ENCODE measurements at regions not wholly inside any gene's neighbourhood (a gene's known extent, or its start where the extent isn't known, plus 50 kb on each side); places are given as distances from the start of the nearest gene placed in this dataset.

DNA sequence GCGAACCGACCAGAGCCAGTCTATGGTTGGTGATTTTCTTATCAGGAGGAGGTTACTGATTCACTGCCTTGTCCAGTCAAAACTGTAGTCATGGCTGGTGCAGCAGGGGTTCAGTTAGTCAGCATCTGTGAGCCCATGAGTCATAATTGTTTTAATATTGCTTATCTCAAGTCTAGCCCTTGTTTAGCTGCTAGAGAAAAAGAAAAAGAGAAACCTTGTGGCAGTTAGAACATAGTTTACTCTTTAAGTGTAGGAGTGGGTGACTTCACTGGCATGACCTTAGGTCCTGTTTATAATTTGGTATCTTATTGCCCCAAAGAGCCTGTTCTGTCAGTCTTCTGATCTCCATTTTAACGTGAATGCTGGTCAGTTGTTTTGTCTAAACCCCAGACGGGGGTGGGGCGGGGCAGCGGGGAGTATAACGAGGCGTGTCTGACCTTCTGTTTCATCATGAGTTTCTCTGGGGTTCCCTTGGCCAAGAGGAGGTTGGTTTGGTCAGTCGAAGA is 76.9 kb upstream of the NFIL3 start (continued):
- TF ChIP-seq CEBPB (IDR thresholded peaks at IDR 0.05; ENCODE audit: low read depth): 0 out of 2 replicates have a peak, but pooled peaks have one; percentile 25
- TF ChIP-seq, protein P1, sequence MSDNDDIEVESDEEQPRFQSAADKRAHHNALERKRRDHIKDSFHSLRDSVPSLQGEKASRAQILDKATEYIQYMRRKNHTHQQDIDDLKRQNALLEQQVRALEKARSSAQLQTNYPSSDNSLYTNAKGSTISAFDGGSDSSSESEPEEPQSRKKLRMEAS (IDR thresholded peaks at IDR 0.05): no peak
- no peak for TF ChIP-seq EZH2 (IDR thresholded peaks at IDR 0.05)
- TF ChIP-seq TCF7L2 (IDR thresholded peaks at IDR 0.05; ENCODE audit: borderline replicate concordance, extremely low read depth, insufficient read depth, insufficient read length): no peak
- TF ChIP-seq SP1 (IDR thresholded peaks at IDR 0.05; ENCODE audit: low read depth): no peak; the same call in 1 of the 2 replicates
- TF ChIP-seq ZFX (IDR thresholded peaks at IDR 0.05): no peak
- no peak for TF ChIP-seq RAD21 (IDR thresholded peaks at IDR 0.05; ENCODE audit: low read depth)
- TF ChIP-seq, protein P2, sequence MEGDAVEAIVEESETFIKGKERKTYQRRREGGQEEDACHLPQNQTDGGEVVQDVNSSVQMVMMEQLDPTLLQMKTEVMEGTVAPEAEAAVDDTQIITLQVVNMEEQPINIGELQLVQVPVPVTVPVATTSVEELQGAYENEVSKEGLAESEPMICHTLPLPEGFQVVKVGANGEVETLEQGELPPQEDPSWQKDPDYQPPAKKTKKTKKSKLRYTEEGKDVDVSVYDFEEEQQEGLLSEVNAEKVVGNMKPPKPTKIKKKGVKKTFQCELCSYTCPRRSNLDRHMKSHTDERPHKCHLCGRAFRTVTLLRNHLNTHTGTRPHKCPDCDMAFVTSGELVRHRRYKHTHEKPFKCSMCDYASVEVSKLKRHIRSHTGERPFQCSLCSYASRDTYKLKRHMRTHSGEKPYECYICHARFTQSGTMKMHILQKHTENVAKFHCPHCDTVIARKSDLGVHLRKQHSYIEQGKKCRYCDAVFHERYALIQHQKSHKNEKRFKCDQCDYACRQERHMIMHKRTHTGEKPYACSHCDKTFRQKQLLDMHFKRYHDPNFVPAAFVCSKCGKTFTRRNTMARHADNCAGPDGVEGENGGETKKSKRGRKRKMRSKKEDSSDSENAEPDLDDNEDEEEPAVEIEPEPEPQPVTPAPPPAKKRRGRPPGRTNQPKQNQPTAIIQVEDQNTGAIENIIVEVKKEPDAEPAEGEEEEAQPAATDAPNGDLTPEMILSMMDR (IDR thresholded peaks at IDR 0.05 in 2 of 3, conservative IDR thresholded peaks at IDR 0.05 in 1 of 3; ENCODE audit: borderline replicate concordance in 1 of 3, insufficient read depth in 1 of 3, low read depth in 2 of 3, low read length in 2 of 3): no peak
- no peak for TF ChIP-seq ZNF274 (IDR thresholded peaks at IDR 0.05; ENCODE audit: low read depth, low read length)
- TF ChIP-seq JUND (IDR thresholded peaks at IDR 0.05): peak; percentile 33; the same call in 1 of the 2 replicates

DNA sequence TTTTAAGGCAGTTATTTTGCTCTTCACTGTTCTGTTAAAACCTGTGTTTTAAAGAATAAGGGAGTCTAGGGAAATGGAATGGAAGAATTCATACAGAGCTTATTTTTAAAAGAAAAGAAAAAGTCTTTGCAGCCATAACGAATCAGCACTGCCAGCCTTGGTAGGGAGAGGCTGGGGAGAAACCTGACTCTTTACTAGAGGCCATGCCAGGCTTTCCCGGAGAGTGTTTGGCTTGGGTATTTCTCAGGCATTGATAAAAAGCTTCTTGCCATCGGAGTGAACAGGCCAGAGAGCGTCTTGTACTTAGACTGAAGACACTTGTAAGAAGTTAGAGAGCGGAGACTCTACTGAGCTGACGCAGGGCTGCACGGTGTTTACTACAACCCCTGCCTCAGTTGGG is 72.7 kb upstream of the NFIL3 start:
- H3K79me2 ChIP-seq (ENCODE audit: insufficient read depth, low read length): no peaks in the 10 kb centered on the region
- no peaks in the 10 kb centered on the region for H3K9me3 ChIP-seq (ENCODE audit: control insufficient read depth in 1 of 2, insufficient read depth in 1 of 2, low read depth in 1 of 2, low read length in 2 of 2)
- ChIA-PET RAD21 (ENCODE audit: low non-redundant PET in 1 of 2, low total read pairs in 2 of 2, uncharacterized antibody in 2 of 2, unreplicated experiment in 2 of 2) (no interaction called here), POLR2A (no interaction called here), CTCF (no interaction called here)
- ATAC-seq (no peak), DNase-seq (ENCODE audit: low read depth, low spot score) (no peak)
- intact Hi-C loops (cut with micrococcal nuclease): no loop called here
- no peak overlapping the region for H3K27ac ChIP-seq (ENCODE audit: low read depth, low read length)
- peaks cover 2 to 11% of the 10 kb centered on the region in 2 experiments; a peak in 3 of 4 replicates for H3K4me1 ChIP-seq (ENCODE audit: control insufficient read depth in 1 of 2, insufficient read depth in 2 of 2, low read length in 2 of 2)
- no peaks in the 10 kb centered on the region for H3K36me3 ChIP-seq (ENCODE audit: control insufficient read depth in 1 of 2, insufficient read depth in 2 of 2, low read length in 2 of 2)
- H3K9ac ChIP-seq (ENCODE audit: low read length): no peak overlapping the region
- H3K9me2 ChIP-seq (ENCODE audit: insufficient read depth): no peaks in the 10 kb centered on the region
- H3K27me3 ChIP-seq (ENCODE audit: insufficient read depth, low read length): no peaks in the 10 kb centered on the region
- no TSS peak for BruUV-seq (replicated peaks)
- H3K4me3 ChIP-seq (replicated peaks in 1 of 2; ENCODE audit: low read depth in 1 of 2, low read length in 2 of 2): no peak overlapping the region
- H4K20me1 ChIP-seq (ENCODE audit: insufficient read depth): no peaks in the 10 kb centered on the region
- no peak overlapping the region for H2AFZ ChIP-seq (ENCODE audit: low read depth, low read length, poor library complexity, severe bottlenecking)
- TF ChIP-seq TCF7L2 (IDR thresholded peaks at IDR 0.05; ENCODE audit: borderline replicate concordance, extremely low read depth, insufficient read depth, insufficient read length): no peak
- TF ChIP-seq, protein P3, sequence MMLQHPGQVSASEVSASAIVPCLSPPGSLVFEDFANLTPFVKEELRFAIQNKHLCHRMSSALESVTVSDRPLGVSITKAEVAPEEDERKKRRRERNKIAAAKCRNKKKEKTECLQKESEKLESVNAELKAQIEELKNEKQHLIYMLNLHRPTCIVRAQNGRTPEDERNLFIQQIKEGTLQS (IDR thresholded peaks at IDR 0.05): no peak
- no peak for TF ChIP-seq JUND (IDR thresholded peaks at IDR 0.05)
- TF ChIP-seq ELF1 (IDR thresholded peaks at IDR 0.05; ENCODE audit: borderline replicate concordance, low read depth): no peak
- TF ChIP-seq SIN3A (IDR thresholded peaks at IDR 0.05; ENCODE audit: low read depth): no peak
- H3K4me2 ChIP-seq (ENCODE audit: low read length): no peak overlapping the region

Data from HCT116 (cell line).